ENCODE measurements at regions not wholly inside any gene's neighbourhood (a gene's known extent, or its start where the extent isn't known, plus 50 kb on each side); places are given as distances from the start of the nearest gene placed in this dataset.
A peak's percentile ranks its signal among the peaks of the same experiment; 100 is the strongest.

- BruUV-seq (replicated peaks): no TSS peak
- CTCF ChIA-PET: interaction anchor here (0.5 to 1.5 kb wide), 4 partner anchors 14 to 309 kb away, joined by 3 to 4 read pairs (median 3); no protein-coding TSS in a partner anchor
These were observed 611.8 kb downstream of the TNS3 start for GRCh38 chr7:46970131-46970430.

GRCh38 chr7:46969303-46970130 is 612.4 kb downstream of the TNS3 start:
- H3K4me1 Mint-ChIP-seq (ENCODE audit: low read depth, unreplicated experiment): peaks cover 54% of the 10 kb centered on the region

More at GRCh38 chr7:46970131-46970430, 611.8 kb downstream of the TNS3 start:
- DNase-seq: no peak
- Mint-ChIP-seq H3K9me3 (ENCODE audit: low read depth, unreplicated experiment) (peaks cover 5% of the 10 kb centered on the region), H3K36me3 (ENCODE audit: insufficient read depth, unreplicated experiment) (peaks cover 27% of the 10 kb centered on the region), H3K27me3 (ENCODE audit: unreplicated experiment) (no peaks in the 10 kb centered on the region), H3K27ac (ENCODE audit: unreplicated experiment) (peak overlapping the region; percentile 100), H3K4me1 (ENCODE audit: low read depth, unreplicated experiment) (peaks cover 54% of the 10 kb centered on the region), H3K4me3 (ENCODE audit: low read depth, unreplicated experiment) (peak overlapping the region; percentile 76)
- intact Hi-C loops (cut with micrococcal nuclease; ENCODE audit: unreplicated experiment): loop anchor here (1.0 to 5.0 kb wide), 4 partner anchors 117 to 483 kb away; no protein-coding TSS in a partner anchor
- TF ChIP-seq CTCF (IDR thresholded peaks at IDR 0.05; ENCODE audit: unreplicated experiment): no peak

GRCh38 chr7:46968003-46968402 is 613.9 kb downstream of the TNS3 start:
- H3K4me3 Mint-ChIP-seq (ENCODE audit: low read depth, unreplicated experiment): no peak overlapping the region
- intact Hi-C loops (cut with micrococcal nuclease; ENCODE audit: unreplicated experiment): loop anchor here (2.0 to 10.0 kb wide), 3 partner anchors 35 to 1053 kb away; no protein-coding TSS in a partner anchor
- peak overlapping the region; percentile 100 for H3K27ac Mint-ChIP-seq (ENCODE audit: unreplicated experiment)
- DNase-seq: no peak
- peaks cover 19% of the 10 kb centered on the region for H3K9me3 Mint-ChIP-seq (ENCODE audit: low read depth, unreplicated experiment)
- CTCF ChIA-PET: no interaction called here
- H3K4me1 Mint-ChIP-seq (ENCODE audit: low read depth, unreplicated experiment): peaks cover 54% of the 10 kb centered on the region
- TF ChIP-seq CTCF (IDR thresholded peaks at IDR 0.05; ENCODE audit: unreplicated experiment): no peak
- H3K36me3 Mint-ChIP-seq (ENCODE audit: insufficient read depth, unreplicated experiment): peaks cover 27% of the 10 kb centered on the region
- no peaks in the 10 kb centered on the region for H3K27me3 Mint-ChIP-seq (ENCODE audit: unreplicated experiment)
- no TSS peak for BruUV-seq (replicated peaks)

More at GRCh38 chr7:46969303-46970130, 612.4 kb downstream of the TNS3 start:
- intact Hi-C loops (cut with micrococcal nuclease; ENCODE audit: unreplicated experiment): loop anchor here (1.0 to 10.0 kb wide), 8 partner anchors 37 to 1055 kb away; no protein-coding TSS in a partner anchor
- CTCF ChIA-PET: interaction anchor here (0.8 to 1.5 kb wide), 4 partner anchors 14 to 131 kb away, joined by 3 to 4 read pairs (median 3); no protein-coding TSS in a partner anchor
- TF ChIP-seq CTCF (IDR thresholded peaks at IDR 0.05; ENCODE audit: unreplicated experiment): no peak
- Mint-ChIP-seq H3K36me3 (ENCODE audit: insufficient read depth, unreplicated experiment) (peaks cover 27% of the 10 kb centered on the region), H3K9me3 (ENCODE audit: low read depth, unreplicated experiment) (peaks cover 11% of the 10 kb centered on the region), H3K4me3 (ENCODE audit: low read depth, unreplicated experiment) (peak overlapping the region; percentile 76), H3K27ac (ENCODE audit: unreplicated experiment) (peak overlapping the region; percentile 100), H3K27me3 (ENCODE audit: unreplicated experiment) (no peaks in the 10 kb centered on the region)
- peak; percentile 71 for DNase-seq
- BruUV-seq (replicated peaks): TSS peak; percentile 93

DNA sequence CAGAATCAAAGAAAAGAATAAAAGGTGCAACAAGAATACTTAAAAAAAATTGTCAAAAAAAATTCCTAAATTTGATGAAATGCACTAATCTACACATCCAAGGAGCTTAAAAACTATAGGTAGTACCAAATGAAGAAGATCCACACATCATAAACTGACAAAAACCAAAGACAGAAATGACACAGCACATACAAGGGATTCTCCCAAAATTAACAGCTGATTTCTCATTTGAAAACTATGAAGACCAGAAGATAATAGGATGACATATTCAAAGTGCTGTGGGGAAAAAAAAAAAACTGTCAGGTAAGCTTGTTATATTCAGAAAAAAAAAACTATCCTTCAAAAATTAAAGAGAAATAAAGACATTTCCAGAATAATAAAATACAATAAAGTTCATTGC is 618.2 kb downstream of the TNS3 start:
- Mint-ChIP-seq H3K27ac (ENCODE audit: unreplicated experiment) (no peak overlapping the region), H3K4me3 (ENCODE audit: low read depth, unreplicated experiment) (no peak overlapping the region), H3K36me3 (ENCODE audit: insufficient read depth, unreplicated experiment) (no peaks in the 10 kb centered on the region), H3K4me1 (ENCODE audit: low read depth, unreplicated experiment) (peaks cover 13% of the 10 kb centered on the region), H3K9me3 (ENCODE audit: low read depth, unreplicated experiment) (peaks cover 22% of the 10 kb centered on the region), H3K27me3 (ENCODE audit: unreplicated experiment) (no peaks in the 10 kb centered on the region)
- BruUV-seq (replicated peaks): no TSS peak
- intact Hi-C loops (cut with micrococcal nuclease; ENCODE audit: unreplicated experiment): loop anchor here (10.0 kb wide), 1 partner anchor 1049 kb away; no protein-coding TSS in a partner anchor
- CTCF ChIA-PET: no interaction called here
- no peak for DNase-seq
- no peak for TF ChIP-seq CTCF (IDR thresholded peaks at IDR 0.05; ENCODE audit: unreplicated experiment)

Measured in Calu3 (cell line).